Kidney glomerular epithelial cell (primary cell): ENCODE measurements at regions not wholly inside any gene's neighbourhood (a gene's known extent, or its start where the extent isn't known, plus 50 kb on each side); places are given as distances from the start of the nearest gene placed in this dataset.
A peak's percentile ranks its signal among the peaks of the same experiment; 100 is the strongest.

Experiments
- DNase-seq: peaks from one replicate; lab custom pipeline; 2025; lab: John Stamatoyannopoulos, UW

GRCh38 chr4:127534041-127534825 is 98.5 kb upstream of the INTU start:
- no peak for DNase-seq

GRCh38 chr4:127538016-127538415 is 94.7 kb upstream of the INTU start:
- DNase-seq: no peak

- DNase-seq: no peak
Measured at GRCh38 chr4:127540497-127541025, 92.2 kb upstream of the INTU start.

- no peak for DNase-seq
Measured at GRCh38 chr4:127545271-127545670, 87.5 kb upstream of the INTU start.

GRCh38 chr4:127548990-127549925 is 83.5 kb upstream of the INTU start:
- peak; percentile 49 for DNase-seq

- peak; percentile 22 for DNase-seq
Measured at GRCh38 chr4:127555106-127555505, 77.7 kb upstream of the INTU start.

- DNase-seq: no peak
Measured at GRCh38 chr4:127558088-127558487, 74.7 kb upstream of the INTU start.

- DNase-seq: no peak
Measured at GRCh38 chr4:127558489-127559407, 74.0 kb upstream of the INTU start.

- DNase-seq: no peak
Measured at GRCh38 chr4:127559981-127560380, 72.8 kb upstream of the INTU start.

GRCh38 chr4:127560755-127561154 is 72.0 kb upstream of the INTU start:
- DNase-seq: no peak

- no peak for DNase-seq
Measured at GRCh38 chr4:127574643-127575042, 58.1 kb upstream of the INTU start.

GRCh38 chr4:127575888-127576287 is 56.9 kb upstream of the INTU start:
- DNase-seq: no peak

- DNase-seq: no peak
Measured at GRCh38 chr4:127578491-127578890, 54.3 kb upstream of the INTU start.

GRCh38 chr4:127578967-127579366 is 53.8 kb upstream of the INTU start:
- no peak for DNase-seq

GRCh38 chr4:127579821-127580220 is 52.9 kb upstream of the INTU start:
- no peak for DNase-seq

- DNase-seq: no peak
Measured at GRCh38 chr4:127580300-127580699, 52.5 kb upstream of the INTU start.

GRCh38 chr4:127580891-127581290 is 51.9 kb upstream of the INTU start:
- DNase-seq: no peak
